ENCODE measurements at regions not wholly inside any gene's neighbourhood (a gene's known extent, or its start where the extent isn't known, plus 50 kb on each side); places are given as distances from the start of the nearest gene placed in this dataset.
"Not testable (repeated sequence)": the region's sequence is repeated elsewhere in the genome, so short reads cannot be mapped to it uniquely, and the experiment has no call there.

DNA sequence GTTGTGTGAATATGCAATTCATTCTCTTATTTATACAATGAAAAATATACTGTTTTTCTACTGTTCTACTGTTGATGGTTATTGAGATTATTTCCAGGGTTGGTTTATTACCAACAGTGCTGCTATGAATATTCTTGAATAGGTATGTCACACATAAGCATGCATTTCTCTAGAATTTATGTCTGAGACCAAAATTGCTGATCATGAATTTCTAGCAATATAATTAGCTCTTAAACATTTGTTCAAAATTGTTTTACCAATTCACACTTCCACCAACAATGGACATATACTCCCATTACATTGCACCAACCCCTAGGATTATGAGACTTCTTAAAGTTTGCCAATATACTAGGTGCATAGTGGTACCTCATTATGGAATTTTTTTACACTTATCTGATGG, 164.1 kb upstream of the KCNQ5 start:
- no peak for DNase-seq

DNA sequence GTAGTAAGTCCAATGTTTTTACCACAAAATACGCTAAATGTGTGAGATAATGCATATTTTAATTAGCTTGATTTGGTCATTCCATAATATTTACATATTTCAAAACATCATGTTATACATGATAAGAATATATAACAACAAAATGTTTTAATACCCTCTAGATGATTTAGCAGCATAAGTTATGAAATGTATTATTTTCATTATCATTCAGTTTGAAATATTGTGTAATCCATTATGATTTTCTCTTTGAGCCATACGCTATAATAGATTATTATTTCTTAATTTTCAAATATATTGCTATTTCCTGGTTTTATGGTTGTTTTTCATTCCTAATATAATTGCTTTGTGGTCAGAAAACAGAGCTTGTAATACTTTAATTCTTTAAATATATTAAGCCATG, 163.3 kb upstream of the KCNQ5 start:
- DNase-seq: no peak

DNA sequence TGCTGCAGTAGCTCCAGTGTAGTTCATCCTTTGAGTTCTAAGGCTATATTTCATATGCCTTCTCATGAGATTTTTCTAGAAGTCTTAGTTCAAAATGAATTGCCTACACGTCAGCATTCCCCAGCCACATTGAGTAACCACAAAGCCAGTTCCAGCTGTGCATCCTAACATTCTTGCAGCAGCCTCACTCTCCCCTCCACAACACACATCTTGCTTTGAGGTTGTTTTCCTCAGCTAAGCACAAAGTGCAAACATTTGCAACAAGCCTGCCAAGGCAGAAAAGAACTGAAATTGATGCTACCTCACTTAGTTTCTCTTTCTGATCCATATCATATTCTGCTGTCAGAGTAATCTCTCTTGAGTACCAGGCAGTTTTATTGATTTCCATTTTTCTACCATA, 160.7 kb upstream of the KCNQ5 start:
- DNase-seq: no peak

DNA sequence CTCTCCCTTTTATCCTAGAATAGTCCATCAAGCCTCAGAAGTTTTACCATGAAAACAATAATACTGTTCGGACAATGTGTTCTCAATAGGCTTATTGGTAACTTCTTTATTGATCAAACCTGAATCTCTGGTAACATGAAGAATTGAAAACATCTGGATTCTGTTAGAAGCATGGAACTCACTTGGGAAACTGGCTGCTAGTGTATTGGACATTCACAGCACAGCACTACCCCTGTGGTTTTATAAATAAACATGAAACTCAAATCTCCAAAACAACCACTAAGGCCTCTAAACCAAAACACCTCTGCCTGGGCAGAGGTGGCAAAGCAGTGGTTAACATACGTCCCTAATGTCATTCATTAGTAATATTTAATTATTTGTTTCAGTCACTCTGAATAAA, 157.6 kb upstream of the KCNQ5 start:
- DNase-seq: no peak

DNA sequence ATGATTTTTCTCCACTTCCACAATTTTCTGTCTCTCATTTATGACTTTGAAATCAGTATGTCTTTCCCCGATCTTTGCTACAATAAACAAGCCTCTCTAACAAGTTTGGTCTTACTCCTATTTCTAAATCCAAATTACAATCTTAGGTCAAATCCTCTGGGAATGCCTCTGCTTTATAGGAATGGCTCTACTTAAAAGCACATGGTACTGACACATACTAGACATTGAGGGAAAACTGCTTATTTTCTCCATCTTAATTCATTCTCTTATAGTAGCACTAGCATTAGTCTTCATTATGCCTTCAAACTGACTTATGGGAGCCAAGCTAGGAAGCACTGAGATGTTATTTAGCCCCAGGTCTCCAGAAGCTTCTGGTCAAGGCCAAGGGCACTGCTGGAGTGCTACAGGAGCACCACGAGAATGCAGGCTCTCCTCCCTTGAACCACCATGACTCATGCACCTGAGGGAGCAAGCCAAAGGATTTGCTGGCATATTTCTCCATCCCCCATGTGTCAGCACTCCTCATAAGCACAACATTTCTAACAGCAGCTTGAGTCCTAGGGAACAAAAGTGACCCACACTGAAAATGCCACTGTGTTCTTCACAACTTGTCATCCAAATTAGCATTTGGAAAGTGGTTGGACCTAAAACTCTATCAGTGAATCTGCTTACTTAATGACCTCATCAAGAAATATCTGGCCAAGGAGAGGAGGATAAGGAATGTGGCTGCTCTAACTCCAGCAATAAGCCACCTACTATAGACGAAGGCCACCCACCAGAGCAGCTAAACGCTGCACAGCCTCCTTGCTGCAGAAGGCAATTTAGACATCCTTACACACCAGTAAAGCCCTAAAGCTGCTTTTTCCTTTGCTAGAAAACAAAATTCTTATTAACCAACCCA, 156.8 kb upstream of the KCNQ5 start:
- DNase-seq: no peak

DNA sequence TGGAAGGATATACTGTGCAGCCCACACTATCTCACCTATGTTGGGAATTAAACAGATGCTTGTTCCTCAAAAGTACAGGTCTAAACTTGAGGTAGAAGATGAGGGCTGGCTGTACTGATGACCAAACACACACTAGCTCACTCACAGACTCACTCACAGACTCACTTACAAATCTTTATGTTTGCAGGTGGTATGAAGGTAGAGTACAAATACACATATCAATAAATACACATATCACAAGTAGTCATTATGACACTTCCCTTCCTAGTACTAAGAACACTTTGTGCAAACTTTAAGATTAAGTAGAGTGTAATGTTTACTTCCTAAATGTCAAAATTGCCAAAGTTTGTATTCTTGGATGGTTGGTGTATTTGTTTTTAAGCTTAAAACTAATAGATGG, 155.4 kb upstream of the KCNQ5 start:
- no peak for DNase-seq

DNA sequence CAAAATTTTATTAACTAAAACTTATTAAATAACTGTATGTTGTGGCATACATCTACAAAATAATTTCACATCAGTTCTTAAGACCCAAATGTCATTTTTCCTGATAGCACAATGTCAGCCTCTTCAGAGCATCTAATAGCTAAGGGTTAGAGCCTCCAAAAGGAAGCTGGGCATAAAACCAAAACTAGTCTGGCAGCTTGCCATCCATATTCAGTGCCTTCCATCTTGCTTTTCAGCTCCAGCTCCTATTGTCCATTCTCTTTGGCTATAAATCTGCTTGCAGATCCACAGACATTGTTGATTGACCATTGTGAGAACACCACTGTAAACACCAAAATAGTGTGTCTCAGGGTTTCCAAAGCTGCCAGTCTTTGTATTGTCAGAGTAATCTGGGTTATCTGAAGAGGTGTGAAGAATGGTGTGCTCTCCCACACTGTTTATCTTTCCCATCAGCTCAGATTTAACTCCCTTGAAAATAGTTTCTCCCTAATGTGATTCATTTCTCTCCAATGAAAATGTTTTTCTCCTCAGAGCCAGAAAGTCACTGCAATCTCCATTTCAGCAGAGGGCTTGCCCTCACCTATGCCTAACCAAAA, 154.8 kb upstream of the KCNQ5 start:
- no peak for DNase-seq

DNA sequence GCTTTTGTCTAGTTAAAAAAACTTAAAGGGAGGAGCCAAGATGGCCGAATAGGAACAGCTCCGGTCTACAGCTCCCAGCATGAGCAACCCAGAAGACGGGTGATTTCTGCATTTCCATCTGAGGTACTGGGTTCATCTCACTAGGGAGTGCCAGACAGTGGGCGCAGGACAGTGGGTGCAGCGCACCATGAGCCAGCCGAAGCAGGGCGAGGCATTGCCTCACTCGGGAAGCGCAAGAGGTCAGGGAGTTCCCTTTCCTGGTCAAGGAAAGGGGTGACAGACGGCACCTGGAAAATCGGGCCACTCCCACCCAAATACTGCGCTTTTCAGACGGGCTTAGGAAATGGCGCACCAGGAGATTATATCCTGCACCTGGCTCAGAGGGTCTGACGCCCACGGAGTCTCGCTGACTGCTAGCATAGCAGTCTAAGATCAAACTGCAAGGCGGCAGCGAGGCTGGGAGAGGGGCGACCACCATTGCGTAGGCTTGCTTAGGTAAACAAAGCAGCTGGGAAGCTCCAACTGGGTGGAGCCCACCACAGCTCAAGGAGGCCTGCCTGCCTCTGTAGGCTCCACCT, 152.4 kb upstream of the KCNQ5 start:
- not testable (repeated sequence) for DNase-seq

DNA sequence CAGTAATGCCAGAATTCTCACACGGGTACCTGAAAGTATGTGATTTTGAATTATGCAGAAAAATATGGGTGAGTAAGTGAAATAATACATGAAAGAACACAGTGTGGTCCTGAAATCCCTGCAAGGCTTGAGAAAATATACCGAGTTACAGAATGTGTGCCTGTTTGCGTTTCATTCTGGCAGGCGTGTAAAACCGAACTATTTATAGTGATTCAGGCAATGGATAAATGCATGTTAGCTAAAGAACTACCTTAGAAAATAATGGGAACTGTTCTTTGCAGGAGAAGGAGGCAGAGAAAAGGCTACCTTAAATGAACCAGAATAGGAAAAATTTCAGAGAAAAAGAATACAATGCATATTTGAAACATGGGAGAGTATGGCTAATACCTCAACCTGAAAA, 145.8 kb upstream of the KCNQ5 start:
- no peak for DNase-seq

DNA sequence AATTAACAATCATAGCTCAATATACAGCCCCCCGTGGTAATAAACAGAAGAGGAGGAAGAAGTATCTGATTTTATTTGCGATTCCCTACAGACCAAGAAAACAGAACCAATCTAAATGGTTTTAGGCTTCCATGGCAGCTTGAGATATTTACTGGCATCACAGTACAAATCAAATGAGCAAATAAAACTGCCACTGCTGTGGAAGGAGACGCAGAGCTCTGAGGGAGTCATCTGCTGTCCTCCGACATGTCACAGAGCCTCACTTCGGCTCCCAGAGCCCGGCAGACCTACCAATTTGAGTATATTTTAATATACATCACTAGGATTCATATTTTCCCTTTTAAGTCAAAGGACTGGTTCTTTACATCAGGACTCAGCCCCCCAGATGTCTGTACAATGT, 145.2 kb upstream of the KCNQ5 start:
- DNase-seq: no peak

DNA sequence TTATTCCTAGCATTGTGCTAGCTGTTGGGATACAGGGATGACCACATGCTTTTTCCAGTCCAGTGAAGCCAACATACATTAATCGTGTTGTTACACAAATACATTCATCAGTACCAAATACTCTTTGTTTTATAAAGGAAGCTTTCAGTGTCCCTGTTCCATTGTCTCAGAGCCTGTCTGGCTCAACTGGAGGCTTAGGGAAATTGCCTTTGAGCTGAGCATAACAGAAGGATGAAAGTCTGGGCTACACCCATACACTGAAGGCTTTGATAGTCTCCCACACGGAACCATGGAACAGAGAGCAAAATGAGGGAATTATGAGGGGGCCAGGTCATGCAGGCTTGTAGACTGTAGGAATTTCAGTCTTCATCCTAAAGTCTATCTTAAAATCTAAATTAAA, 126.4 kb upstream of the KCNQ5 start:
- DNase-seq: no peak

DNA sequence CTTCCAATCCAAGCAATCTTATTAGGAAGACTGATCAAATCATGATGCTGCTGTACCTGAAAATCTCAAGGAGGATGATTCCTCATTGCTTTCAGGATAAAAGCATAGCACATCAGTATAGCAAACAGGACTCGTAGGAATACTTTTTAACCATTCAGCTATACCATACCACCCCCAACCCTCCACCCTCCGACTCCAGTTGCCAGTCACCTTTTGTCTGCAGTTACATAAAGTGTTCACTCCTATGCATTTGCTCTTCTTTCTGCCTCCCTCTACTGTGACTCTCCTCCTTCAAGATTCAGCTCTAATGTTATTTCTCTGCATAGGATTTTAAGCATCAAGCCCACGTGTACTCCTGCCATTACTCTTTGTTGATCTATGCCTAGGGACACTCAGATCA, 124.7 kb upstream of the KCNQ5 start:
- DNase-seq: no peak

DNA sequence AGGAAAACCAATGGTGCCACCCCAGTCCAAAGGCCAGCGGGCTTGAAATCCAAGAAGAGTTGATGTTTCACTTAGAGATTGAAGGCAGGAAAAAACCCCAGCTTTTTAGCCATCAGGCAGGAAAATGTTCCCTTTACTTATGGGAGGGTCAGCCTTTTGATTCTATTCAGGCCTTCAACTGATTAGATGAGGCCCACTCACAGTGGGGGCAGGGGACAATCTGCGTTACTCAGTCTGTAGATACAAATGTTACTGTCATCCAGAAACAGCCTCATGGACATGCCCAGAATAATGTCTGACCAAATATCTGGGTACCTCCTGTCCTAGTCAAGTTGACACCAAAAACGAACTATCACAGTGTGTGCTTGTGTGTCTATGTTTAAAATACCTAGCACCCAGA, 121.2 kb upstream of the KCNQ5 start:
- no peak for DNase-seq

DNA sequence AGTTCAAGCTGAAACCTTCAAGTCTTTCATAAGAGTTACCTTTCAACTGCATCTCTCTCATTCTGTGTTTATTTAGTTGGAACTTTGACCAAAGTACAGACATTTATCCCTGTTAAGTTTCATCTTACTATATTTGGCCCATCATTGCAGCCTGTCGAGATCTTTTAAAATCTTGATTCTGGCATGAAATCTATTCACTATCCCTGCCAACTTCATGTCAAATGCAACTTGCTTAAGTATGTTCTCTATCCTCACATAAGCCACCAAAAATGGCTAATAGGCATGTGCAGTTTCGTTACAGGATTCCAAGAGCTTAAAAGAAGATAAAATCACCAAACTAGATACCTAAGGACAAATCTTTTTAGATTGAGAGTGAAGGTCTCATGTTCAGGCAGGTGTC, 117.5 kb upstream of the KCNQ5 start:
- no peak for DNase-seq

DNA sequence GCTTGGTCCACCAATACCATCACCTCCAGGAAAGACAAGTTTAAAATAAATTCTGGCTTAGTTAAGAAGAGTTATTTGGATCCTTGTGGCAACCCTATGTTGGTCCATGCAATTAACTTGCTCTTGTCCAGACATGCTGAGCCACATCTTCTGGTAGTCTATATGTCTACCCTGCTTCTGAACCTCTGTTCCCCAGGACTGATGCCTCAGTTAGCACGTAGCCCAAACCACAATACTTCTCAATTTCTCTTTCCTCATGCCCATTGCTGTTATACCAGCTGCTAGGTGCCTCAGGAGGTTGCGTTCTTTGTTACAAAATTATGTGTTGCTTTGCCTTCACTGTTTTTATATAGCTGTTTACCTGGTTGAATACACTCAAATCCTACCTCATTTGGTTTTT, 116.4 kb upstream of the KCNQ5 start:
- no peak for DNase-seq

DNA sequence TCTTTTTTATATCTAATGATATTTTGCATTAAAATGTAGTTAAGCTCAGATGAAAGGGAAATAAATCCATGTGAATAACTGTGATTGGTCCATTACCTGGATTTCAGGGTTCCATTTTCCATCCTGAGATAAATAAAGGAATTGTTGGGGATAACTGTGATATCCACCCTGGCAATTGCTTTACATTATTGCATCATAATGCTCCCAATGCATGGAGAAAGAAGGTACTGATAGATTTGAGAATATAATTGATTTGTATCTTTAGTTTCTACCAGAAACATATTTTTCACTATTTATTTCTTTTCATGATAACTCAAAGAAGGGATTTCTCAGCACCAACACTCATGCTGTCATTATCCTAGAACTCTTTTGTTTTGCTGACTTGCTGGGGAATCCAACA, 102.0 kb upstream of the KCNQ5 start:
- no peak for DNase-seq

DNA sequence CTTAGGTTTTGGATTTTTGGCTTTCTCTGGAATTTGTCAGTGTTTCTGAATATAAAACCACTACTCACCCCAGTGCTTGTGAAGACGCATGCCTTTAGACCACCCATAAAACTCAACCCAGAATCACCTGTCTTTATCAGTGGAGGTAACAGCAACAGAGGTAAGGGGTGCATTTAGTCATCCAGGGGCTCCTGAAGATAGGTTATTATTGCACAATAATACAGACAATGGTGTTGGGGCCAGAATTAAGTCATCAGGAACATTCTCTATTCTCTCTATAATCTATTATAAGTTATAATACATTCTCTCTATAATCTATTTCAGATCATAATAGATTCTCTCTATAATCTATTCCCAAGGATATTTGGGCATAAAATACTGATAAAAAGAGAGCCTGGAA, 100.2 kb upstream of the KCNQ5 start:
- no peak for DNase-seq

DNA sequence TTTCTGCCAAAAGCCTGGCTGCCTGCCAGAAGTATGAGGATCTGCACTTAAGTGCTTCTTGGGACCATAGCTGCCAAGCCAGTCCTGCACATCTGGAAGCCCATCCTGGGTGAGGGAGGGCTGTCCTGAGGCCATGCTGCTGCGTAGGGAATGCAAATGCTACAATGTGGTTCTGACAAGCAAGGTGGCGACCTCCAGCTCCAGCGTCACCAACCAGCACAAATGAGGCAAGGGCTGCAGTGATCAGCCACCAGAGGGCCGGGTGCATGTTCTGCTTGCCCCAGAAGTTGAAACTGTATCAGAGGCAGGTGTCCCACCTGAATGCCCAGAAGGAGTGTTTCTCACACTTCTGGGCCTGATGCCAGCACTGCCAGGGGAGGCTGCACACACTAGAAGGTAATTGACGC, 99.1 kb upstream of the KCNQ5 start:
- DNase-seq: peak; percentile 21

DNA sequence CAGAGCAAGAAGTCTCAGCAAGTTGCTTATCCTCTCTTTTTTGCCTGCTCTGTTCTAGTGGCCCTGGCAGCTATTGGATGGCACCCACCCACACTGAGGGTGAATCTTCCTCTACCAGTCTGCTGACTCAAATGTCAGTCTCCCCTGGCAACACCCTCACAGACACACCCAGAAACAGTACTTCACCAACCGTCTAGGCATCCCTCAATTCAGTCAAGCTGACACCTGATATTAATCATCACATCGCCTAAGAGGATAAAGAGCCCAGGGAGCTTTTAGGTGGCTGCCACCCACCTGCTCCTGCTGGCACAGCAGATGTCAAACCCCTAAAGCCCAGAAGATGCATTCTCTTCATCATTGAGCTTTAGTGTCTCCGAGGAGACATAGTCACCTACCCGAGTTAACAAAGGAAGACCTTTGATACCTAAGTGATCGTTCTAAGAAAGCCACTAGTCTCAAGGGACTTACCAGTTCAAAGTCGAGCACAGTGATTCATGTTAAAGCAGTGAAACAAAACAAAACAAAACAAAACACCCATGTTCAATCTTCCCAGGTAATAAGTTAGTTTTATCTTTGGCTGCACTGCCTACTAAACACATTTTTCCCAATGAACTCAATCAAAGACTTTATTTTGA, 97.7 kb upstream of the KCNQ5 start:
- no peak for DNase-seq

DNA sequence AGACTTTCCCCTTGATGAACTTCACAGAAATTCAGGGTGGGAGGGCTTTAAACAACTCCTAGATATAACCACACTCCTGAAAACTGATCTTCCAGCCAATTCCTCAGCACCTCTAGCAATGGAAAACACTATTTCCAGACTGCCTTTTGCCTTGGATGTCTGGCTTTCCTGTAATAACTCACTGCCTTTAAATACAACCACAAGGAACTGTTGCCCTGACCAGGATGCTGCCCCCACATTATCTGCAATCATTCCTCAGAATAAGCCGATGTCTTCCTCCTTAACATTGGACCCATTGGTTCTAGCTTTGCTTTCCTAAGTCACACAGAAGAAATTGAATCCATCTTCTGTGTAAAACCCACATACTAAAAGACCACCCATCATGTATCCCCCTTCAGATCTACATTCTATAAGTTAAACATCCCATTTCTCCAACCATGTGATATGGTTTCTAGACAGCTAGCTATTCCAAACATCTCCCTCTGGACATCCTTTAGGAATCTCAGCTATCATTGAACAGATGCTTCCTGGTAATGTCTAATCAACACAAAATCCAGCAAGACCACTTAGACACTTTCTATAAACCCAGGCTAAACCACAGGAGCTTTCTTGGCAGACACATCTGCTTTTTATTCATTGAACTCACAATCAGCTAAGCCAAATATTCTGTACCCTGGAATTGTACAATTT, 95.9 kb upstream of the KCNQ5 start:
- DNase-seq: no peak

DNA sequence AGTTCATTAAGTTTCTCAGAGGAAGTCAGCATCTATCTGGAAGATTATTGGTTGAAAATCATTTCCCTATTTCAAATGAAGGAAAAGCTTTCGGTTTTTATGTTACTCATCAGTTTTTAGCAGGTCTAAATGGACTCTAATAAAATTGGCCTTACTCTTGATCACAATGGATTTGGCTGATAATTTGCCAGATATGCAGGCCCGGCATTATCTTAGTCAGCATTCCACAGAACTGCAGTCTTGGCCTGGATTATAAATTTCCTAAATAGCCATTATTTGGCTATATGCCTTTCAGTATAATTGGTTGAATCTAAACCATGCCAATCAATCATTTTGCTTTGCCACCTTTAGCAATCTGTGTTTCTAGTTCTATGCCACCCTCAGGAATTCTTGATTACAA, 91.7 kb upstream of the KCNQ5 start:
- DNase-seq: no peak

DNA sequence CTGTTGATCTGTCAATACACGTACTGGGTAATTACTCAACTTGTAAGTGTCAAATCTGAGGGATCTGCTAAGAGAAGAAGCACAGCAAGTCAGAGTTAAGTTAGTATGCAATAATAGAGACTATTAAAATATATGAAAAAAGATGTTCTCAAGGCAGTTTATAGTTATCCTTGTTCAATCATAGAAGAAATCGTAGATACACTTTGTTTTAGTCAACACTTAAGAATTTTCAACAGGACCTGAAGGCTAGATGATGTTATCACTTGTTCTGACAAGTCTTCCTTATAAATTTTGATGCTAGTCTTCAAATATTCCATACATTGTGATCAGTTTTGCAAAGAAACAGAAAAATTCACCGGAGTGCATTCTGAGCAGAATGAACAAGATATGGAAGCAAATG, 91.1 kb upstream of the KCNQ5 start:
- no peak for DNase-seq

DNA sequence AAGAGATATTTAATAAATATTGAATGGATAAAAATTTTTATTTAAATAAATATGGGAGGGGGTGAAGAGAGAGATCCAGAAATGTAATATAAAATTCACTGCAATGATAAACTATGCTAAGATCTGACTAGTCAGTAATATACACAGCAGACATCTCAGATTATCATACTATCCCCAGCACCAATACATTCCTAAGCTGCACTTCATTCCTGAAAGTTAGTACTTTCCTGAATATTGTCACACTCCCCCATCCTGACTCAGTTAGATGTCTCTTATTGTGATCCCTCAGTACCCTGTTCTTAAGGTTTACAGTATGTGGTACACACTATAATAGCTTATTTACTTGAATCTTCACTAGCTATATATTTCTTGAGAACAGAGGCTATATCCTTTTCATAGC, 88.3 kb upstream of the KCNQ5 start:
- DNase-seq: no peak
